ENCODE measurements at regions not wholly inside any gene's neighbourhood (a gene's known extent, or its start where the extent isn't known, plus 50 kb on each side); places are given as distances from the start of the nearest gene placed in this dataset.

DNA sequence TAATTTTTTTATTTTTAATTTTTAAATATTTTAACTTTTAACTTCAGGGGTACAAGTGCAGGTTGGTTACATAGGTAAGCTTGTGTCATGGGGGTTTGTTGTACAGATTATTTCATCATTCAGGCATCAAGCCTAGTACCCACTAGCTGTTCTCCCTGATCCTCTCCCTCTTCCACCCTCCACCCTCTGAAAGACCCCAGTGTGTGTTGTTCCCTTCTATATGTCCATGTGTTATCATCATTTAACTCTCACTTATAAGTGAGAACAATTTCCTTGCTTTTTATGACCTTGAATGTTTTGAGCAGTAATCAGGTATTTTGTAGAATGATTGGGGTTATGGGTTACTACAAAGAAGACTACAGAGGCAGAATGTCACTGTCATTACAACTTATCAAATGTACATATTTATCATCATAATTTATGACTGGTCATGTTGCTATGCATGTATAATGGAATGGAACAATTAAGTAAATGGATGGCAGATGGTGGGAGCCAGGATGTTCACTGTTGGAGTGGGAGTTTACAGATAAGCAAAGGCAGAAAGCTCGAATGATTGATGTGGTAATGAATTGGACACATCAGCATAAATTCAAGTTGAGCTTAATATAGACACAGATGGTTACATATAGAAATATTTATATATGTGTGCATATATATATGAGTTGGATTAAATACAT, 563.8 kb upstream of the ROBO1 start:
- TF ChIP-seq, protein P1, sequence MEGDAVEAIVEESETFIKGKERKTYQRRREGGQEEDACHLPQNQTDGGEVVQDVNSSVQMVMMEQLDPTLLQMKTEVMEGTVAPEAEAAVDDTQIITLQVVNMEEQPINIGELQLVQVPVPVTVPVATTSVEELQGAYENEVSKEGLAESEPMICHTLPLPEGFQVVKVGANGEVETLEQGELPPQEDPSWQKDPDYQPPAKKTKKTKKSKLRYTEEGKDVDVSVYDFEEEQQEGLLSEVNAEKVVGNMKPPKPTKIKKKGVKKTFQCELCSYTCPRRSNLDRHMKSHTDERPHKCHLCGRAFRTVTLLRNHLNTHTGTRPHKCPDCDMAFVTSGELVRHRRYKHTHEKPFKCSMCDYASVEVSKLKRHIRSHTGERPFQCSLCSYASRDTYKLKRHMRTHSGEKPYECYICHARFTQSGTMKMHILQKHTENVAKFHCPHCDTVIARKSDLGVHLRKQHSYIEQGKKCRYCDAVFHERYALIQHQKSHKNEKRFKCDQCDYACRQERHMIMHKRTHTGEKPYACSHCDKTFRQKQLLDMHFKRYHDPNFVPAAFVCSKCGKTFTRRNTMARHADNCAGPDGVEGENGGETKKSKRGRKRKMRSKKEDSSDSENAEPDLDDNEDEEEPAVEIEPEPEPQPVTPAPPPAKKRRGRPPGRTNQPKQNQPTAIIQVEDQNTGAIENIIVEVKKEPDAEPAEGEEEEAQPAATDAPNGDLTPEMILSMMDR (conservative IDR thresholded peaks at IDR 0.05) = no peak
- no peak for TF ChIP-seq ZFX (IDR thresholded peaks at IDR 0.05)
